Nephron progenitor cell (in vitro differentiated cells): ENCODE measurements at regions not wholly inside any gene's neighbourhood (a gene's known extent, or its start where the extent isn't known, plus 50 kb on each side); places are given as distances from the start of the nearest gene placed in this dataset.
"Not testable (repeated sequence)": the region's sequence is repeated elsewhere in the genome, so short reads cannot be mapped to it uniquely, and the experiment has no call there.

Experiments
- DNase-seq: peaks from one replicate; pipeline ENCODE4 v3.0.0; 2021
- H3K27ac Mint-ChIP-seq: 2 replicates; pipeline ENCODE4 v1.8.0; 2021; ENCODE audit warnings: mild to moderate bottlenecking, moderate library complexity, mixed read lengths
- H3K27me3 Mint-ChIP-seq: 2 replicates; pipeline ENCODE4 v1.8.0; 2021; ENCODE audit warnings: mild to moderate bottlenecking, low read depth, mixed read lengths; ENCODE audit not compliant: poor library complexity
- H3K36me3 Mint-ChIP-seq: 2 replicates; pipeline ENCODE4 v1.8.0; 2021; ENCODE audit warnings: low read depth, mixed read lengths
- H3K4me1 Mint-ChIP-seq: 2 replicates; pipeline ENCODE4 v1.8.0; 2021; ENCODE audit warnings: mixed read lengths
- H3K4me3 Mint-ChIP-seq: 2 replicates; pipeline ENCODE4 v1.8.0; 2021; ENCODE audit warnings: mild to moderate bottlenecking, moderate library complexity, mixed read lengths
- H3K9me3 Mint-ChIP-seq: 2 replicates; pipeline ENCODE4 v1.8.0; 2021; ENCODE audit warnings: mild to moderate bottlenecking, moderate library complexity, mixed read lengths
- CTCF ChIP-seq: fragments of 200-600 bp; sonication (generic); IDR thresholded peaks from 2 replicates; pipeline ENCODE4 v1.5.0; 2021; ENCODE audit warnings: antibody characterized with exemption

GRCh38 chr3:166582236-166582635 lies 745.0 kb upstream of the BCHE start:
- no peak for TF ChIP-seq CTCF
- Mint-ChIP-seq H3K36me3 (no peaks in the 10 kb centered on the region), H3K27me3 (no peaks in the 10 kb centered on the region), H3K4me3 (no peak overlapping the region), H3K4me1 (no peaks in the 10 kb centered on the region), H3K27ac (no peak overlapping the region), H3K9me3 (no peaks in the 10 kb centered on the region)
- no peak for DNase-seq

GRCh38 chr3:166580561-166580960 lies 743.3 kb upstream of the BCHE start:
- Mint-ChIP-seq H3K27me3 (no peaks in the 10 kb centered on the region), H3K27ac (no peak overlapping the region), H3K4me1 (no peaks in the 10 kb centered on the region), H3K9me3 (no peaks in the 10 kb centered on the region), H3K4me3 (no peak overlapping the region), H3K36me3 (no peaks in the 10 kb centered on the region)
- DNase-seq: no peak
- no peak for TF ChIP-seq CTCF

GRCh38 chr3:166575161-166575560 lies 737.9 kb upstream of the BCHE start:
- no peak for TF ChIP-seq CTCF
- H3K36me3 Mint-ChIP-seq: no peaks in the 10 kb centered on the region
- peaks cover 5% of the 10 kb centered on the region for H3K9me3 Mint-ChIP-seq
- DNase-seq: no peak
- H3K27ac Mint-ChIP-seq: no peak overlapping the region
- no peaks in the 10 kb centered on the region for H3K27me3 Mint-ChIP-seq
- H3K4me3 Mint-ChIP-seq: no peak overlapping the region
- no peaks in the 10 kb centered on the region for H3K4me1 Mint-ChIP-seq

GRCh38 chr3:166571686-166572085 lies 734.5 kb upstream of the BCHE start:
- not testable (repeated sequence) for DNase-seq, H3K27ac Mint-ChIP-seq, H3K4me1 Mint-ChIP-seq, H3K4me3 Mint-ChIP-seq, H3K9me3 Mint-ChIP-seq, H3K27me3 Mint-ChIP-seq, H3K36me3 Mint-ChIP-seq

- Mint-ChIP-seq H3K9me3 (peaks cover 5% of the 10 kb centered on the region), H3K4me1 (no peaks in the 10 kb centered on the region), H3K27ac (no peak overlapping the region), H3K27me3 (no peaks in the 10 kb centered on the region), H3K4me3 (no peak overlapping the region), H3K36me3 (no peaks in the 10 kb centered on the region)
- DNase-seq: no peak
- no peak for TF ChIP-seq CTCF
Measured at GRCh38 chr3:166570102-166570501, 732.9 kb upstream of the BCHE start.

- no peak for DNase-seq
- H3K27ac Mint-ChIP-seq: no peak overlapping the region
- H3K4me1 Mint-ChIP-seq: no peaks in the 10 kb centered on the region
- no peak overlapping the region for H3K4me3 Mint-ChIP-seq
- H3K9me3 Mint-ChIP-seq: peaks cover 5% of the 10 kb centered on the region
- no peaks in the 10 kb centered on the region for H3K36me3 Mint-ChIP-seq
- no peak for TF ChIP-seq CTCF
- no peaks in the 10 kb centered on the region for H3K27me3 Mint-ChIP-seq
Measured at GRCh38 chr3:166569589-166569988, 732.4 kb upstream of the BCHE start.

- Mint-ChIP-seq H3K4me3 (no peak overlapping the region), H3K27ac (no peak overlapping the region), H3K36me3 (no peaks in the 10 kb centered on the region), H3K27me3 (no peaks in the 10 kb centered on the region), H3K9me3 (no peaks in the 10 kb centered on the region), H3K4me1 (no peaks in the 10 kb centered on the region)
- no peak for TF ChIP-seq CTCF
- DNase-seq: no peak
Measured at GRCh38 chr3:166560253-166560652, 723.0 kb upstream of the BCHE start.
